Neural cell (in vitro differentiated cells): ENCODE measurements at regions not wholly inside any gene's neighbourhood (a gene's known extent, or its start where the extent isn't known, plus 50 kb on each side); places are given as distances from the start of the nearest gene placed in this dataset.

ENCODE experiments used
- H2AFZ ChIP-seq: fragments of 200-600, 300-800 bp; sonication (generic), shearing (Covaris generic); 2 replicates; pipeline ENCODE4 v1.6.0; 2014; ENCODE audit warnings: low read depth, mild to moderate bottlenecking, antibody characterized with exemption, low read length, moderate library complexity
- H3F3A ChIP-seq: fragments of 200-600 bp; shearing (Covaris generic); 2 replicates; pipeline ENCODE4 v1.6.1; 2016; ENCODE audit warnings: mild to moderate bottlenecking, moderate library complexity, mixed read lengths, antibody characterized with exemption, low read length; ENCODE audit not compliant: insufficient read depth, poor library complexity, severe bottlenecking
- H3K27ac ChIP-seq: fragments of 200-600, 300-800 bp; sonication (generic), shearing (Covaris generic); 2 replicates; pipeline ENCODE4 v1.5.1; 2014; ENCODE audit warnings: mild to moderate bottlenecking, low read length, moderate library complexity
- H3K27me3 ChIP-seq: fragments of 300-800, 200-600 bp; sonication (generic), shearing (Covaris generic); 2 replicates; pipeline ENCODE4 v1.6.0; 2014; ENCODE audit warnings: mild to moderate bottlenecking, low read depth, low read length, moderate library complexity; ENCODE audit not compliant: insufficient read depth
- H3K36me3 ChIP-seq: fragments of 300-800, 200-600 bp; sonication (generic), shearing (Covaris generic); 2 replicates; pipeline ENCODE4 v1.5.1; 2014; ENCODE audit warnings: mild to moderate bottlenecking, antibody characterized with exemption, low read length, moderate library complexity; ENCODE audit not compliant: insufficient read depth
- H3K4me2 ChIP-seq: fragments of 300-800, 200-600 bp; sonication (generic), shearing (Covaris generic); 2 replicates; pipeline ENCODE4 v1.6.0; 2014; ENCODE audit warnings: mild to moderate bottlenecking, low read length
- H3K4me3 ChIP-seq: fragments of 300-800, 200-600 bp; sonication (generic), shearing (Covaris generic); 2 replicates; pipeline ENCODE4 v1.5.1; 2014; ENCODE audit warnings: mild to moderate bottlenecking, low read length, moderate library complexity
- H3K79me2 ChIP-seq: fragments of 200-600 bp; shearing (Covaris generic); replicated peaks from 2 replicates; pipeline ENCODE4 v1.6.0; 2014; ENCODE audit warnings: mild to moderate bottlenecking, low read length, moderate library complexity; ENCODE audit not compliant: insufficient read depth
- H3K9ac ChIP-seq: fragments of 300-800, 200-600 bp; sonication (generic), shearing (Covaris generic); 2 replicates; pipeline ENCODE4 v1.6.1; 2016; ENCODE audit warnings: mild to moderate bottlenecking, low read length, mixed read lengths
- H3K9me2 ChIP-seq: fragments of 200-600 bp; shearing (Covaris generic); 2 replicates; pipeline ENCODE4 v1.6.1; 2016; ENCODE audit warnings: mild to moderate bottlenecking, low read length, mixed read lengths; ENCODE audit not compliant: insufficient read depth
- H3K9me3 ChIP-seq: fragments of 200-600, 300-800 bp; sonication (generic), shearing (Covaris generic); 2 replicates; pipeline ENCODE4 v1.6.1; 2016; ENCODE audit warnings: mild to moderate bottlenecking, mixed run types, low read length, moderate library complexity, mixed read lengths
- H4K20me1 ChIP-seq: fragments of 200-600 bp; shearing (Covaris generic); 2 replicates; pipeline ENCODE4 v1.6.1; 2016; ENCODE audit warnings: mild to moderate bottlenecking, mixed run types; ENCODE audit not compliant: insufficient read depth
- CTCF ChIP-seq: fragments of 450-650 bp; IDR thresholded peaks from 2 replicates; pipeline ENCODE4 v1.5.1; 2014; ENCODE audit warnings: antibody characterized with exemption, mild to moderate bottlenecking, moderate library complexity; ENCODE audit not compliant: poor library complexity, severe bottlenecking
- EP300 ChIP-seq: fragments of 450-650 bp; conservative IDR thresholded peaks from 2 replicates; pipeline ENCODE4 v1.6.1; 2014; ENCODE audit warnings: antibody characterized with exemption, mild to moderate bottlenecking, moderate library complexity; ENCODE audit not compliant: poor library complexity, severe bottlenecking
- EZH2 ChIP-seq: fragments of 200-600, 300-800 bp; shearing (Covaris generic), sonication (generic); IDR thresholded peaks from 2 replicates; pipeline ENCODE4 v1.6.1; 2014; ENCODE audit warnings: antibody characterized with exemption, low read length, borderline replicate concordance, mild to moderate bottlenecking; ENCODE audit not compliant: insufficient read depth, poor library complexity, severe bottlenecking
- MXI1 ChIP-seq: fragments of 450-650 bp; conservative IDR thresholded peaks from 2 replicates; pipeline ENCODE4 v1.6.1; 2014; ENCODE audit warnings: antibody characterized with exemption, mild to moderate bottlenecking; ENCODE audit not compliant: poor library complexity, severe bottlenecking
- POLR2AphosphoS5 ChIP-seq: IDR thresholded peaks from 2 replicates; pipeline ENCODE4 v1.6.1; 2012
- RAD21 ChIP-seq: fragments of 450-650 bp; conservative IDR thresholded peaks from 2 replicates; pipeline ENCODE4 v1.6.1; 2014; ENCODE audit warnings: antibody characterized with exemption, mild to moderate bottlenecking, moderate library complexity
- REST ChIP-seq: IDR thresholded peaks from 2 replicates; pipeline ENCODE4 v1.6.1; 2012; ENCODE audit warnings: borderline replicate concordance
- SMC3 ChIP-seq: fragments of 450-650 bp; conservative IDR thresholded peaks from 2 replicates; pipeline ENCODE4 v1.6.1; 2014; ENCODE audit warnings: antibody characterized with exemption, mild to moderate bottlenecking, moderate library complexity; ENCODE audit not compliant: poor library complexity
- TAF1 ChIP-seq: IDR thresholded peaks from 2 replicates; pipeline ENCODE4 v1.6.1; 2012; ENCODE audit warnings: low read depth

- H3K27ac ChIP-seq: no peak overlapping the region
- H4K20me1 ChIP-seq: no peaks in the 10 kb centered on the region
- no peaks in the 10 kb centered on the region for H3F3A ChIP-seq
- no peak overlapping the region for H3K4me2 ChIP-seq
- H3K27me3 ChIP-seq: no peaks in the 10 kb centered on the region
- H3K9me3 ChIP-seq: peaks cover 5% of the 10 kb centered on the region
- no peak overlapping the region for H2AFZ ChIP-seq
- H3K9me2 ChIP-seq: no peaks in the 10 kb centered on the region
- H3K36me3 ChIP-seq: no peaks in the 10 kb centered on the region
- no peak overlapping the region for H3K9ac ChIP-seq
- no peak overlapping the region for H3K4me3 ChIP-seq
- no peaks in the 10 kb centered on the region for H3K79me2 ChIP-seq
- TF ChIP-seq POLR2AphosphoS5 (no peak), EP300 (no peak), EZH2 (no peak)
Measured at GRCh38 chr2:122357998-122358397, 602.5 kb downstream of the TSN start.

GRCh38 chr2:122358729-122359128 lies 603.3 kb downstream of the TSN start:
- Histone ChIP-seq H4K20me1 (no peaks in the 10 kb centered on the region), H3K36me3 (no peaks in the 10 kb centered on the region), H3K4me3 (no peak overlapping the region), H3F3A (no peaks in the 10 kb centered on the region), H3K4me2 (no peak overlapping the region), H3K79me2 (no peaks in the 10 kb centered on the region), H3K27me3 (no peaks in the 10 kb centered on the region), H3K9me2 (no peaks in the 10 kb centered on the region), H3K9ac (no peak overlapping the region), H3K27ac (no peak overlapping the region), H2AFZ (no peak overlapping the region), H3K9me3 (peaks cover 5% of the 10 kb centered on the region)
- TF ChIP-seq POLR2AphosphoS5 (no peak), EZH2 (no peak), MXI1 (no peak), CTCF (no peak), EP300 (no peak), SMC3 (no peak), TAF1 (no peak), RAD21 (no peak)

- Histone ChIP-seq H3K27ac (no peak overlapping the region), H3K79me2 (no peaks in the 10 kb centered on the region), H3K27me3 (no peaks in the 10 kb centered on the region), H3K9me2 (no peaks in the 10 kb centered on the region), H3F3A (no peaks in the 10 kb centered on the region), H3K9me3 (no peaks in the 10 kb centered on the region), H3K36me3 (no peaks in the 10 kb centered on the region), H3K9ac (no peak overlapping the region), H3K4me3 (no peak overlapping the region), H4K20me1 (no peaks in the 10 kb centered on the region), H3K4me2 (no peak overlapping the region), H2AFZ (no peak overlapping the region)
- no peak for TF ChIP-seq REST
- TF ChIP-seq SMC3: no peak
- TF ChIP-seq TAF1: no peak
Measured at GRCh38 chr2:122363885-122364284, 608.4 kb downstream of the TSN start.
